Body of pancreas (tissue), 4 donors: ENCODE measurements at regions not wholly inside any gene's neighbourhood (a gene's known extent, or its start where the extent isn't known, plus 50 kb on each side); places are given as distances from the start of the nearest gene placed in this dataset.

Experiments used
- POLR2A ChIP-seq, 3 donors: fragments of 450-650 bp; IDR thresholded peaks; one replicate each; pipeline ENCODE4 v1.6.1; 2016; ENCODE audit warnings: antibody characterized with exemption in 3 of 3, mild to moderate bottlenecking in 2 of 3
- TF ChIP-seq, protein P1 (sequence below), 7 experiments: fragments of 450-650 bp in 4 of 7; fragments of 200-600 bp in 3 of 7; sonication (generic) in 3 of 7; IDR thresholded peaks; one replicate each; pipeline ENCODE4 v1.5.1; 2016 to 2019; ENCODE audit warnings: antibody characterized with exemption in 7 of 7

GRCh38 chr1:219299420-219299819, 125.7 kb downstream of the LYPLAL1 start:
- no peak for TF ChIP-seq POLR2A (IDR thresholded peaks at IDR 0.05)
- TF ChIP-seq, protein P1, sequence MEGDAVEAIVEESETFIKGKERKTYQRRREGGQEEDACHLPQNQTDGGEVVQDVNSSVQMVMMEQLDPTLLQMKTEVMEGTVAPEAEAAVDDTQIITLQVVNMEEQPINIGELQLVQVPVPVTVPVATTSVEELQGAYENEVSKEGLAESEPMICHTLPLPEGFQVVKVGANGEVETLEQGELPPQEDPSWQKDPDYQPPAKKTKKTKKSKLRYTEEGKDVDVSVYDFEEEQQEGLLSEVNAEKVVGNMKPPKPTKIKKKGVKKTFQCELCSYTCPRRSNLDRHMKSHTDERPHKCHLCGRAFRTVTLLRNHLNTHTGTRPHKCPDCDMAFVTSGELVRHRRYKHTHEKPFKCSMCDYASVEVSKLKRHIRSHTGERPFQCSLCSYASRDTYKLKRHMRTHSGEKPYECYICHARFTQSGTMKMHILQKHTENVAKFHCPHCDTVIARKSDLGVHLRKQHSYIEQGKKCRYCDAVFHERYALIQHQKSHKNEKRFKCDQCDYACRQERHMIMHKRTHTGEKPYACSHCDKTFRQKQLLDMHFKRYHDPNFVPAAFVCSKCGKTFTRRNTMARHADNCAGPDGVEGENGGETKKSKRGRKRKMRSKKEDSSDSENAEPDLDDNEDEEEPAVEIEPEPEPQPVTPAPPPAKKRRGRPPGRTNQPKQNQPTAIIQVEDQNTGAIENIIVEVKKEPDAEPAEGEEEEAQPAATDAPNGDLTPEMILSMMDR (IDR thresholded peaks at IDR 0.05), result no peak
